SJSA1 (cell line): ENCODE measurements at regions not wholly inside any gene's neighbourhood (a gene's known extent, or its start where the extent isn't known, plus 50 kb on each side); places are given as distances from the start of the nearest gene placed in this dataset.

ENCODE experiments used
- DNase-seq, 2 experiments: peaks; one replicate each; pipeline ENCODE4 v3.0.0-alpha.2; 2015 to 2020; ENCODE audit warnings: low spot score in 2 of 2, low read depth in 1 of 2
- H3K27ac ChIP-seq: fragments of 250-450 bp; sonication (Bioruptor Pico); 2 replicates; pipeline ENCODE4 v1.5.1; 2020; ENCODE audit warnings: mild to moderate bottlenecking, moderate library complexity
- H3K27me3 ChIP-seq: fragments of 250-450 bp; sonication (Bioruptor Pico); replicated peaks from 2 replicates; pipeline ENCODE4 v1.5.1; 2020; ENCODE audit warnings: mild to moderate bottlenecking, moderate library complexity
- H3K36me3 ChIP-seq: fragments of 250-450 bp; sonication (Bioruptor Pico); 2 replicates; pipeline ENCODE4 v1.5.1; 2020; ENCODE audit warnings: mild to moderate bottlenecking
- H3K4me1 ChIP-seq: fragments of 250-450 bp; sonication (Bioruptor Pico); replicated peaks from 2 replicates; pipeline ENCODE4 v1.6.1; 2021; ENCODE audit warnings: mild to moderate bottlenecking
- H3K4me3 ChIP-seq: fragments of 250-450 bp; sonication (Bioruptor Pico); 2 replicates; pipeline ENCODE4 v1.5.1; 2020; ENCODE audit warnings: mild to moderate bottlenecking
- H3K9me3 ChIP-seq: fragments of 250-450 bp; sonication (Bioruptor Pico); replicated peaks from 2 replicates; pipeline ENCODE4 v1.5.1; 2020; ENCODE audit warnings: mild to moderate bottlenecking

GRCh38 chr14:97572583-97573458 is 775.6 kb downstream of the VRK1 start:
- DNase-seq = no peak
- H3K27ac ChIP-seq = no peak overlapping the region
- no peaks in the 10 kb centered on the region for H3K36me3 ChIP-seq
- no peaks in the 10 kb centered on the region for H3K9me3 ChIP-seq
- no peaks in the 10 kb centered on the region for H3K4me1 ChIP-seq
- H3K4me3 ChIP-seq = no peak overlapping the region
- no peaks in the 10 kb centered on the region for H3K27me3 ChIP-seq

DNA sequence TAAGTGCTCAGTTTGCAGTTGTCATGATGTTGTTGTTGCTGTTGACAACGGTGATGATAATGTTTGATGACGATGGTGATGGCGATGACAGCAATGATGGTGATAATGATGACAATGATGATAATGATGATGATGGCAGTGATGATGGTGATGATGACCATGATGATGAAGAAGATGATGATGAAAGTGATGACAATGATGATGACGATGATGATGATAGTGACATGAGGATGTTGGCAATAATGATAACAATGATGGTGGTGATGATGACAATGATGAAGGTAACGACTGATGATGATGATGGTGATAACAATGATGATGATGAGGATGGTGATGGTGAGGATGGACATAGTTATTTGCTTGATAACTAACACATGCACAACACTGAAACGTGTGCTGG is 778.5 kb downstream of the VRK1 start:
- H3K27me3 ChIP-seq = no peaks in the 10 kb centered on the region
- no peak overlapping the region for H3K4me3 ChIP-seq
- no peaks in the 10 kb centered on the region for H3K9me3 ChIP-seq
- H3K27ac ChIP-seq = no peak overlapping the region
- no peaks in the 10 kb centered on the region for H3K4me1 ChIP-seq
- DNase-seq = no peak
- no peaks in the 10 kb centered on the region for H3K36me3 ChIP-seq

- Histone ChIP-seq H3K36me3 (no peaks in the 10 kb centered on the region), H3K4me1 (no peaks in the 10 kb centered on the region), H3K4me3 (no peak overlapping the region), H3K27ac (no peak overlapping the region), H3K27me3 (no peaks in the 10 kb centered on the region), H3K9me3 (no peaks in the 10 kb centered on the region)
- no peak for DNase-seq
Observed at GRCh38 chr14:97578982-97579548, 781.9 kb downstream of the VRK1 start.

- Histone ChIP-seq H3K4me3 (no peak overlapping the region), H3K36me3 (no peaks in the 10 kb centered on the region), H3K27me3 (no peaks in the 10 kb centered on the region), H3K27ac (no peak overlapping the region), H3K4me1 (no peaks in the 10 kb centered on the region), H3K9me3 (no peaks in the 10 kb centered on the region)
- DNase-seq = no peak
Observed at GRCh38 chr14:97581016-97581415, 783.8 kb downstream of the VRK1 start.

GRCh38 chr14:97582022-97582421 is 784.8 kb downstream of the VRK1 start:
- Histone ChIP-seq H3K36me3 (no peaks in the 10 kb centered on the region), H3K9me3 (no peaks in the 10 kb centered on the region), H3K4me1 (no peaks in the 10 kb centered on the region), H3K27me3 (no peaks in the 10 kb centered on the region), H3K27ac (no peak overlapping the region), H3K4me3 (no peak overlapping the region)
- DNase-seq = no peak

- no peaks in the 10 kb centered on the region for H3K27me3 ChIP-seq
- H3K36me3 ChIP-seq = no peaks in the 10 kb centered on the region
- no peak for DNase-seq
- H3K9me3 ChIP-seq = 0 out of 2 replicates have a peak, but pooled peaks cover 2% of the 10 kb centered on the region
- H3K4me3 ChIP-seq = no peak overlapping the region
- H3K4me1 ChIP-seq = no peaks in the 10 kb centered on the region
- H3K27ac ChIP-seq = no peak overlapping the region
Observed at GRCh38 chr14:97584528-97584927, 787.3 kb downstream of the VRK1 start.

GRCh38 chr14:97592341-97592980 is 795.3 kb downstream of the VRK1 start:
- DNase-seq = no peak
- Histone ChIP-seq H3K27ac (no peak overlapping the region), H3K4me3 (no peak overlapping the region), H3K9me3 (peaks cover 2% of the 10 kb centered on the region; the same call in 1 of the 2 replicates), H3K27me3 (no peaks in the 10 kb centered on the region), H3K4me1 (no peaks in the 10 kb centered on the region), H3K36me3 (no peaks in the 10 kb centered on the region)

DNA sequence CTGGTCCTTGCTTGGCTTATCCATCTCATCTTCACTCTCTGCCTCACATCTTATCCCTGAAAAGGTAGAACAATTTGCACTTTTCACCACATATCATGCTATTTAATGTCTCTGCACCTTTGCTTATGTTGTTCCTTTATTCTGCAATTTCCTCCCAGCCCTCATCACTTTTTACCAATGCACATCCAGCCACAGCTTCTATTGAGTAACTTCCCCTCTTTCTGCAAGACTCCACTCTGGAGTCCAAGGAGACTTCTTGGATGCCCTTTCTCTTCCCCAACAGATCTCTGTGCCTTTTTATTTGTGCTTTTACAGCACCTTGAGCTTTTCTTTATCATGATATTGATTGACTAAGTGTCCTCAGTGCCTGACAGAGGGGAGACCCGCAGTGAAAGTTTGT is 797.1 kb downstream of the VRK1 start:
- H3K4me1 ChIP-seq = no peaks in the 10 kb centered on the region
- no peak overlapping the region for H3K27ac ChIP-seq
- H3K4me3 ChIP-seq = no peak overlapping the region
- no peaks in the 10 kb centered on the region for H3K27me3 ChIP-seq
- no peaks in the 10 kb centered on the region; the same call in 1 of the 2 replicates for H3K9me3 ChIP-seq
- H3K36me3 ChIP-seq = no peaks in the 10 kb centered on the region
- no peak for DNase-seq

DNA sequence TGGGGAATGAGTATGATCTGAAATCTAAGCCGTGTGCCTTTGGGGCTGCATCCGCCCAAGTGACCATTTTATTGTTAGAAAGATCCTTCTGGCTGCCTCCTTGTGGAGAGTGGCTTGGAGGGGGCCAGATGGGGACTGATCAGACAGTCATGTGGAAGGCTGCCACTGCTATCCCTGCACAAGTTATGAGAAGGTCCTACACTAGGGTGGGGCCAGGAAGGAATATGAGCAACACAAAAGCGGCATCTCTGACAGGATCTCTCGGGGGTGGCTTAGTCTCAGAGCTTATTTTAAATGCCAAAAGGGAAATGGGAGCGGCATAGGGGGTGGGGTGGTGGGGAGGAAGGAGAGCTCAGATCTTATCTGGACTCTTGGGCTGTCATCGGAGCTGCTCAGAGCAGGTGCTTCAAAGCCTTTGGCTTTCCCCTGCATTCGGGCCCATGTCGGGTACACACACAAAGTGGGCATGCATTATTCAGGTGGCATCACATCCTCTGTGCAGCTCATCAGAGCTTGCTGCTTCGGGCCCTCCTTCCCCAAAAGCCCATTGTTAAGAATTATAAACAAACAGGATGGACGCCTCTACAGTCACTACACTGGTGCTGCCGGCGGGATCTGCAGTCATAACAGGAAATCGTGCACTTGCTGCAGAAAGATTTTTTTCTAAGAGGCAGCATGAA is 805.4 kb downstream of the VRK1 start:
- Histone ChIP-seq H3K4me1 (no peaks in the 10 kb centered on the region), H3K4me3 (no peak overlapping the region), H3K36me3 (no peaks in the 10 kb centered on the region), H3K27ac (no peak overlapping the region), H3K9me3 (no peaks in the 10 kb centered on the region), H3K27me3 (no peaks in the 10 kb centered on the region)
- no peak for DNase-seq

GRCh38 chr14:97603201-97603600 is 806.0 kb downstream of the VRK1 start:
- H3K27me3 ChIP-seq = no peaks in the 10 kb centered on the region
- H3K4me1 ChIP-seq = no peaks in the 10 kb centered on the region
- no peak for DNase-seq
- no peak overlapping the region for H3K4me3 ChIP-seq
- H3K36me3 ChIP-seq = no peaks in the 10 kb centered on the region
- H3K9me3 ChIP-seq = no peaks in the 10 kb centered on the region
- H3K27ac ChIP-seq = no peak overlapping the region

DNA sequence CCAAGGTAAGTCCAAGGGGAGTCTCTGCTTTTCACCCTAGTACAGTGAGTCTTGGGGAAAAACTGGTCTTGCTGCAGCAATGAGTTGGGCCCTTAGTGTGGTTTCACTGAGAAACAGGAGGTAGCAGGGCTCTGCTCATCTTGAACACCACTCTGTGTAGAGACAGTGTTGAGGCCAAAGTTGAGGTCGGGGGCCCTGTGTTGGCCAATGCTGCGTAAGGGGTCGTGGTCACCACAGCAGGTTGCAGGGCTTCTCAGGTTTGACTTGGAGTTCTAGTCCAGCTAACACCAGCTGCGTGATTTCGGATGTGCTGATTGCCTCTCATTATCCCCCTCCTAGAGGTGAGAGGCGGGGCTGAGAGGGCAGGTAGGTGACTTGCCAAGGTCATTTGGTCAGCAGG is 807.5 kb downstream of the VRK1 start:
- Histone ChIP-seq H3K27me3 (no peaks in the 10 kb centered on the region), H3K27ac (no peak overlapping the region), H3K9me3 (no peaks in the 10 kb centered on the region), H3K36me3 (no peaks in the 10 kb centered on the region), H3K4me1 (no peaks in the 10 kb centered on the region), H3K4me3 (no peak overlapping the region)
- no peak for DNase-seq

- Histone ChIP-seq H3K27ac (no peak overlapping the region), H3K4me3 (no peak overlapping the region), H3K4me1 (no peaks in the 10 kb centered on the region), H3K27me3 (no peaks in the 10 kb centered on the region), H3K36me3 (no peaks in the 10 kb centered on the region), H3K9me3 (no peaks in the 10 kb centered on the region)
- no peak for DNase-seq
Observed at GRCh38 chr14:97618401-97618800, 821.2 kb downstream of the VRK1 start.

DNA sequence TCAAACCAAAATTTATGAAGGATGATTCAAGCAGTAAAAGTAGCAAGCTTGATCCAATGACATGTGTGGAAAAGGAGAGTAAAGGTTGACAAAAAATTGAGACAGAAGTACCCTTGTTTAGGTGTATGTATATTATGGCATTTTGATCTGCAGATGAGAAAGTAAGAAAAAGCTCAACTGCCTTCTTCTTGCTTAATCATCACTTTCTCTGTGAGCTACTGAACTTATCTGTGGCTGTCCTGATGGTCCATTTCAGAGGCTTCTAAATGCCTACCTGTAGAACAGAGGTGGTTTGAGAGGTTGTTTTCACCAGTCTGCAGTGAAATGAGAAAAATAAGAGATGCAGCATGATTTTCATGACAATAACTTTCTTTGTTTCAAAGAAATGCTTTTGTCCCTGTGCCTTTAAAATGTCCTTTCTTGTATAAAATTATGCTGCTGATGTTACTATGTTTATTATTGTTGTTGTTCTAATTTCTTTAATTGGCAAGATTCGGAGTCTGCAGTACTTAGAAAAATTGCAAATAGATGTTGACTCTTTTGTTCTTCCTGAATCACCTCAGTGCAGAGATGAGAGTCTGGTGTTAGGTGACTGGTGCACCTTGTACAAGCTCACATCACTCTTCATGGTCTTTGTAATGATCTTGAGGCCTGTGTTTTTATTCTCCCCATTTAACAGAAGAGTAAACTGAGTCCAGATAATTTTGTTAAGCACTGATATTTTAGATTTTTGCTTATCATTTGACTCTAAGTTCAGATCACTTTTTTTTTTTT is 821.9 kb downstream of the VRK1 start:
- Histone ChIP-seq H3K9me3 (no peaks in the 10 kb centered on the region), H3K4me1 (no peaks in the 10 kb centered on the region), H3K4me3 (no peak overlapping the region), H3K27me3 (no peaks in the 10 kb centered on the region), H3K27ac (no peak overlapping the region), H3K36me3 (no peaks in the 10 kb centered on the region)
- DNase-seq = no peak
